ENCODE measurements at regions not wholly inside any gene's neighbourhood (a gene's known extent, or its start where the extent isn't known, plus 50 kb on each side); places are given as distances from the start of the nearest gene placed in this dataset.
A peak's percentile ranks its signal among the peaks of the same experiment; 100 is the strongest.

GRCh38 chr16:54437401-54437800 lies 150.8 kb upstream of the IRX3 start:
- Mint-ChIP-seq H3K27ac (ENCODE audit: unreplicated experiment) (no peak overlapping the region), H3K27me3 (ENCODE audit: low read depth) (peaks cover 28% of the 10 kb centered on the region)

GRCh38 chr16:54436346-54436745 lies 149.8 kb upstream of the IRX3 start:
- Mint-ChIP-seq H3K27ac (ENCODE audit: unreplicated experiment) (no peak overlapping the region), H3K4me3 (no peak overlapping the region), H3K4me1 (peaks cover 17% of the 10 kb centered on the region), H3K27me3 (ENCODE audit: low read depth) (peaks cover 33% of the 10 kb centered on the region), H3K36me3 (ENCODE audit: low read depth) (no peaks in the 10 kb centered on the region), H3K9me3 (no peaks in the 10 kb centered on the region)
- DNase-seq (ENCODE audit: low read depth, low spot score) = no peak
- no peak for TF ChIP-seq CTCF (conservative IDR thresholded peaks at IDR 0.05)

More at GRCh38 chr16:54437401-54437800, 150.8 kb upstream of the IRX3 start:
- Mint-ChIP-seq H3K9me3 (no peaks in the 10 kb centered on the region), H3K4me1 (peaks cover 8% of the 10 kb centered on the region), H3K4me3 (no peak overlapping the region), H3K36me3 (ENCODE audit: low read depth) (no peaks in the 10 kb centered on the region)
- no peak for TF ChIP-seq CTCF (conservative IDR thresholded peaks at IDR 0.05)
- DNase-seq (ENCODE audit: low read depth, low spot score) = no peak

GRCh38 chr16:54434859-54435258 lies 148.3 kb upstream of the IRX3 start:
- no peaks in the 10 kb centered on the region for H3K36me3 Mint-ChIP-seq (ENCODE audit: low read depth)
- H3K4me1 Mint-ChIP-seq = peaks cover 32% of the 10 kb centered on the region
- no peaks in the 10 kb centered on the region for H3K9me3 Mint-ChIP-seq
- DNase-seq (ENCODE audit: low read depth, low spot score) = no peak
- H3K27ac Mint-ChIP-seq (ENCODE audit: unreplicated experiment) = no peak overlapping the region
- no peak overlapping the region for H3K4me3 Mint-ChIP-seq
- TF ChIP-seq CTCF (conservative IDR thresholded peaks at IDR 0.05) = no peak
- peaks cover 48% of the 10 kb centered on the region for H3K27me3 Mint-ChIP-seq (ENCODE audit: low read depth)

- Mint-ChIP-seq H3K27me3 (ENCODE audit: low read depth) (peaks cover 48% of the 10 kb centered on the region), H3K4me3 (no peak overlapping the region), H3K9me3 (no peaks in the 10 kb centered on the region), H3K36me3 (ENCODE audit: low read depth) (peaks cover 2% of the 10 kb centered on the region), H3K27ac (ENCODE audit: unreplicated experiment) (peak overlapping the region; percentile 89), H3K4me1 (peaks cover 32% of the 10 kb centered on the region)
- DNase-seq (ENCODE audit: low read depth, low spot score) = no peak
- no peak for TF ChIP-seq CTCF (conservative IDR thresholded peaks at IDR 0.05)
Measured at GRCh38 chr16:54432897-54433229, 146.3 kb upstream of the IRX3 start.

- no peak for TF ChIP-seq CTCF (conservative IDR thresholded peaks at IDR 0.05)
- peaks cover 32% of the 10 kb centered on the region for H3K4me1 Mint-ChIP-seq
- peak overlapping the region; percentile 89 for H3K27ac Mint-ChIP-seq (ENCODE audit: unreplicated experiment)
- peak overlapping the region; percentile 65 for H3K4me3 Mint-ChIP-seq
- H3K27me3 Mint-ChIP-seq (ENCODE audit: low read depth) = peaks cover 47% of the 10 kb centered on the region
- peak; percentile 39 for DNase-seq (ENCODE audit: low read depth, low spot score)
- no peaks in the 10 kb centered on the region for H3K9me3 Mint-ChIP-seq
- H3K36me3 Mint-ChIP-seq (ENCODE audit: low read depth) = peaks cover 2% of the 10 kb centered on the region
Measured at GRCh38 chr16:54431997-54432896, 145.7 kb upstream of the IRX3 start.

Data from neural crest cell (in vitro differentiated cells).